Pulmonary artery endothelial cell (primary cell): ENCODE measurements at regions not wholly inside any gene's neighbourhood (a gene's known extent, or its start where the extent isn't known, plus 50 kb on each side); places are given as distances from the start of the nearest gene placed in this dataset.
"Not testable (repeated sequence)": the region's sequence is repeated elsewhere in the genome, so short reads cannot be mapped to it uniquely, and the experiment has no call there.

ENCODE experiments used
- DNase-seq: peaks from one replicate; pipeline ENCODE4 v3.0.0-alpha.2; 2011; ENCODE audit warnings: low read depth, low spot score

- DNase-seq: not testable (repeated sequence)
These were observed 61.7 kb downstream of the RHOU start for GRCh38 chr1:228796945-228797344.

GRCh38 chr1:228798035-228798434 lies 62.8 kb downstream of the RHOU start:
- DNase-seq: no peak

GRCh38 chr1:228798548-228798947 lies 63.3 kb downstream of the RHOU start:
- no peak for DNase-seq

DNA sequence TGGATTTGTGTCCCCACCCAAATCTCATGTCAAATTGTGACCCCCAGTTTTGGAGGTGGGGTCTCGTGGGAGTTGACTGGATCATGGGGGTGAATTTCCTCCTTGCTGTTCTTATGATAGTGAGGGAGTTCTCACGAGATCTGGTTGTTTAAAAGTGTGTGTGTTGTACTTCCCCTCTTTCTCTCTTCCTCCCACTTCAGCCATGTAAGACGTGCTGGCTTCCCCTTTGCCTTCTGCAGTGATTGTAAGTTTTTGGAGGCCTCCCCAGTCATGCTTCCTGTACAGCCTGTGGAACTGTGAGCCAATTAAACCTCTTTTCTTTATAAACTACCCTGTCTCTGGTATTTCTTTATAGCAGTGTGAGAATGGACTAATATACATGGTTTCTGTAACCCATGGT lies 64.6 kb downstream of the RHOU start:
- DNase-seq: no peak

DNA sequence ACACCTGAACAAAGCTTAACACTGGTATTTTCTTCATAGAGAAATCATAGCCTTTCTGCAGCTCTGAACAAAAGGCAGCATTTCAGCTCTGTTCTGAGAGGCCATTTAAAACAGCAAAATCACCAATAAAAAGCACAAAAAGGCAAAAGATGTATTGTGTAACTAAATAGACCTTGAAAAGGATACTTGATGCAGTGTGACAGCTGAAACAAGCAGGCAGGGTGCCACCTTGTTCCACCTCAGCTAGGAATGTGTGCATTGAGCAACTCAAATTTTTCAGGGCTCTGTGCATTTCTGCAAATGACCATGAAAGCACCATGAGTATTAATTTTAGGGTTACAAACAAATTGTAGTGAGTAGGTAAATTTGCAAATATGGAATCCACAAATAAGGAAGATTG lies 65.8 kb downstream of the RHOU start:
- no peak for DNase-seq

DNA sequence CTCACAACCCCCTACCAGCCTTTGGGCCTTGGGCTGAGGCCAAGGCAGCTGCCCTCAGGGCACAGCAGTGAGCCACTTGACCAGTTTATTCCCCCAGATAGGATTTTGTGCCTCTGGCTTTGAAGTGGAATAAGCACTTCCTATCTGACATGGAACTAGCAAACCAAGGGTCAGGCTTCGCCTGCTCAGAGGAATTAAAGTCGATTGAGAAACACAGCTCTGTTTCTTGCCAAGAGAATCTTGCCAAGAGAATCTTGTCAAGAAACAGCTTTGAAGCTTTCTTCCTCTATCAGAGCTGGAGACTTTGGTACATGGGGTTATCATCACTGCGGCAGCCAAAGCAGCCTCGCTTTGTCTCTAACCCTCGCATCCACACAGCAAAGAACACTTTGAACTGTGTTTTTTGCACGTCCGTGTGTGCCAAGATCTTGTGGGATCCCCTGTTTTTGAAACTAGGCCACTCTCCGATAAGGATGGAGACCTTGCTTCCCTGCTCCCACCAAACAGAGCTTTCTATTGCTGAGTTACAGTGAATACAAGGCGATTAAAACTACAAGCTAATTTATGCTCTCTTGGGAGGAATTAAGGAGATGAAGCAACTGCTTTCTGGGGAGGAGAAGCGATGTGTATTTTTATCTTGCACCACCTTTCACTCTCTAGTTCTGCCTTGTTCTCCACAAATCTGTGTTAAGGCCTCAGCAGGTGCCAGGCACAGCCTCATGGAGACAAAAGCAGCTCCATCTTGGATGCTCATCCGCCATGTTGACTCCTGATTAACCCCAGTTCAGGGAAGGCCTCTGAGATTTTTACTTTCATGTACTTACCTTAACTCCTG lies 67.3 kb downstream of the RHOU start:
- DNase-seq: no peak

DNA sequence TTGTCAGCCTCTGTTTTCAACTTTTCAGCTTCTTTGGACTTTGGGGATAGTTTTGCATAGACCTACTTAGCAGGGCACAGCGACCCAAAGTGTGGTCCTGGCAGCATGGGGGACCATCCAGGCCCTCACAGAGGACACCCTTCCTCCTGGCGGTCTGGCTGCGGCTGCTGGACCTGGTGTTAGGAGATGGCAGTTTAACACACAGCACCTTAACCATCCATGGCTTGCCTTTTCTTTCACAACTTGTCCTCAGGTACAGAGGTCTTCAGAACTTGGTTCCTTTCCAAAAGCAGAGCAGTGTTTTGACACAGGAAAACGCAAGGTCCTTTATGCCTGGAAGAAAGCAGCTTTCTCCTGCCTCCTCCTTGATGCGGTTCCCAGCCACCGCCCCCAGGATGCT lies 68.1 kb downstream of the RHOU start:
- DNase-seq: no peak

GRCh38 chr1:228804173-228804572 lies 68.9 kb downstream of the RHOU start:
- DNase-seq: no peak

GRCh38 chr1:228804640-228805413 lies 69.5 kb downstream of the RHOU start:
- DNase-seq: no peak

DNA sequence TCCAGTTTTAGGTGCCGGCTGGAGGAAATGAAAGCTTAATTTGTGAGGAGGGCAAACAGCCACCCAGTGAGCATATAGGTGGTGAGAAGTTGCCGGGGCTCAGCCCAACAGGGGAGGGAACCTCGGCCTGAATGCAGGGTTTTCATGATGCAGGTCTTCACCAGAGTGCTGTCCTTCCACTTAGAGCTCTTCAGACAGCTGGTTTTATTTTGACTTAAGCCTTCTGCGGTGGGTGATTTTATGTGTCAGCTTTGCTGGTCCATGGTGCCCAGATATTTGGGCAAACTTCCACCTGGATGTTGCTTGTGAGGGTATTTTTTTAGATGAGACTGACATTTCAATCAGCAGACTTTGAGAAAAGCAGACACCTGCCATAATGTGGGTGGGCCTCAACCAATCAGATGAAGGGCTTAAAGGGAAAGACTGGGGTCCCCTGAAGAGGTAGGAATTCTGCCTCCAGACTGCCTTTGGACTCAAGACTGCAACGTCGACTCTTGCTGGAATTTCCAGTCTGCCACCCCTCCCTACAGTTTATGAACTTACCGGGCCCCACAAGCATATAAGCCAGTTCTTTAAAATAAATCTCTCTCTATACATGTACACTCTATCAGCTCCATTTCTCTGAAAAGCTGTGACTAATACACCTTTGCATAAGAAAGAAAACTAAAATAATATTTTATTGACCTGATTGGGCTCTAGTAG lies 72.8 kb downstream of the RHOU start:
- no peak for DNase-seq

GRCh38 chr1:228809621-228810394 lies 74.5 kb downstream of the RHOU start:
- DNase-seq: no peak

- no peak for DNase-seq
These were observed 75.1 kb downstream of the RHOU start for GRCh38 chr1:228810395-228810758.

GRCh38 chr1:228810878-228811711 lies 75.8 kb downstream of the RHOU start:
- no peak for DNase-seq

DNA sequence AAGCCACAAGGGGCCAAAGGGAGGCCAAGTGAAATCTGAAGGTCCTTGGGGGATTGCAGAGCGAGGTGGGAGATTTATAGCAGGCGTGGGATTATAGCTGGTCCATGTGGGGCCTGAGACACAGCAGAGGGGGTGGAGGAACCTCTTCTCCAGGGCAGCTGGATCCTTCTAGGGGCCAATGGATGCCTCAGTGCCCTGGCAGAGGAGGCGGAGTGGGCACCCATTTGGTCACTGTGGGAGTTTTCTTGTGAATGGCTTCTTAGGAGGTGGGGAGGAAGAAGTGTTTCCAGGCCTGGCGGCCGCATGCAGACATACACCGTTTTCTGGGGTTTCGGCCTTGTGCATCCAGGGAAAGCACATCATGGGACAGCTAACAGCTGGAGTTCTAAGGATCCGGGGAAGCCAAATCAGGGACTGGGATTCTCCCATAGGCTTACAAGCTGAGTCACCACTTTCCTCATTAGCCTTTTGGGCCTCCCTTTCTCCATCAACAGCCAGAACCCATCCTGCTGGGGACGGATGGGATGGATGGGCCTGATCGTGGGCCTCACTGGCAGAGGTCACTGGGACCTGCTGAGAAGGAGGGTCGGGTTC lies 76.5 kb downstream of the RHOU start:
- no peak for DNase-seq

DNA sequence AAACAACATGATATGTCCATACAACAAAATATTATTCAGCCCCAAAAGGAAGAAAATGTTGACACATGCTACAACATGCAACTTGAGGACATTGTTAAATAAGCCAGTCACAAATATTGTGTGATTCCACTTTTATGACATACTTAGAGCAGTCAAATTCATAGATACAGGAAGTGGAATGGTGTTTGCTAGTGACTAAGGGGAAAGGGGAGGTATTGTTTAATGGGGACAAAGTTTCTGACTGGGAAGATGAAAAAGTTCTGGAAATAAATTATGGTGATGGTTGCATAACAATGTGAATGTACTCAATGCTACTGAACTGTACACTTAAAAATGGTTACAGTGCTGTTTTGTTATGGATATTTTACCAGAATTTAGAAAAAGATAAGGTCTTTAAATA lies 77.7 kb downstream of the RHOU start:
- DNase-seq: no peak

GRCh38 chr1:228814176-228814575 lies 78.9 kb downstream of the RHOU start:
- no peak for DNase-seq

DNA sequence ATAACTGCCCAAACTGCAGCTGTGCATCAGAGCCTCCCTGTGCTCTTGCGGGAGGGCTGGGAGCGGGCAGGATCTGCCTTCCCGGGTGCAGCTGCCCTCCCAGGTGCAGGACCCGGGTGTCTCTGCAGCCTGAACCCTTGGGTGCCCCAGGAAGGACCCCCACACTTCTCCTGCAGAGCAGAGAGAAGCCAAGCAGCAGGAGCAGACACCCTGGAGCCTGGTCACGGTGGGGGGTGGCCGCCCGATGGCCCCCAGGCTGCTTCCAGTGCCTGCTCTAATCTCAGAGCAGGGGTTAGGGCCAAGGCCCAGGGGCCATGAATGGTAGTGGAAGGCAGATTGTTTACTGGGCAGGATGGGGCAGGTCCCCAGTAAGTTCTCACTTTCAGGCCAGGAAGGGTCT lies 83.0 kb downstream of the RHOU start:
- DNase-seq: no peak

- no peak for DNase-seq
These were observed 83.8 kb downstream of the RHOU start for GRCh38 chr1:228818928-228819630.

- DNase-seq: no peak
These were observed 86.0 kb downstream of the RHOU start for GRCh38 chr1:228821252-228821651.

DNA sequence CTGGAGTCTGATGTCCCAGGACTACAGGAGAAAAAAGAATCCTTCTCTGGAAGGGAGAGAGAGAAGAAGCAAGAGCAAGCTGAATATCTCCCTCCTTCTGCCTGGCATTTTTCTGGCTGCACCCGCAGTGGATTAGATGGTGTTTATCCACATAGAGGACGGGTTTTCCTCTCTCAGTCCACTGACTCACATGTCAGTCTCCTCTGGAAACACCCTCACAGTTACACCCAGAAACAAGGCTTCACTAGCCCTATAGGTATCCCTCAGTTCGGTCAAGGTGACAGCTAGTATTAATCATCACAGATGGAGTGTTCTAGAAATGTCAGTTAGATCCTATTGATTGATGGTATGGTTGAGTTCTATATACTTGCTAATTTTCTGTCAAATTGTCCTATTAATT lies 87.9 kb downstream of the RHOU start:
- DNase-seq: no peak
